Stimulated activated CD8-positive, alpha-beta memory T cell treated with anti-CD3 and anti-CD28 coated beads, Interleukin-7, amount 100 ng/mL, for 1 hour (primary cell): ENCODE measurements at regions not wholly inside any gene's neighbourhood (a gene's known extent, or its start where the extent isn't known, plus 50 kb on each side); places are given as distances from the start of the nearest gene placed in this dataset.
"Not testable (repeated sequence)": the region's sequence is repeated elsewhere in the genome, so short reads cannot be mapped to it uniquely, and the experiment has no call there.

Experiments
- DNase-seq, 2 donors: peaks; one replicate each; pipeline ENCODE4 v3.0.0-alpha.2; 2020; ENCODE audit warnings: low read depth in 2 of 2

DNA sequence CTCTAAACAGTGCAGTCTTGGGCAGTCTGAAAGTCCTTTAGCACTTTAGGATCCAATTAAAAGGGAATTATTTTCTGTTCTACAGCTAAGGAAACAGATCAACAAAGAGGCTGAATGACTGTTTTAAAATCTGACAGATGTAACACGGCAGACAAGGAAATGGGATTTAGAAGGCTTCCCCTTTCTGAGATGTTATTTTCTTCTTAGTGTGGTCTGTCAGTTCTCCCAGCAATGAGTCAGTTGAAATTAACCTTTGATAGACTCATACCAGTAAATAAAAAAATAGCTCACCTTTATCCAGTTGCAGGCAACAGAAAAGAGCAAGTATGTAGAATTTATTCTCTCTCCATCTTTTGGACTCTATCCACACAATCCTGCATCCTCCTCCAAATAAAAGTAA, 98.1 kb downstream of the NEDD1 start:
- DNase-seq: no peak

DNA sequence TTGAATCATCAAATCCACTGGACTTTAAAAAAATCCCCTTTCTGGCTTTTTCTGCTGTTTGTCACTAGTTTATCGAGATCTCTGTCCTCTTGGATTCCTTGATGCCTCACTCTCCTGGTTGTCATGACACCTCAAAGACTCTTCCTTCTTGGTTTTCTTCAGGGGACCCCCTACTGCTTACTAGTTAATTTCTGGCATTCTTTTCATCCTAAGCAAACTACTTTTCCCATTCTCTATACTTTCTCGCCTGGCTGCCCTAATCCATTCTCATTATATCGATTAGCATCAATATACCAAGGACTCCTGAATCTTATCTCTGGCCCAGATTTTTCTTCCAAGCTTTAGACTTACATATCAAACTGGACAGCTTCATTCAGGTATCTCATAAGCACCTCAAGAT, 98.6 kb downstream of the NEDD1 start:
- no peak for DNase-seq

DNA sequence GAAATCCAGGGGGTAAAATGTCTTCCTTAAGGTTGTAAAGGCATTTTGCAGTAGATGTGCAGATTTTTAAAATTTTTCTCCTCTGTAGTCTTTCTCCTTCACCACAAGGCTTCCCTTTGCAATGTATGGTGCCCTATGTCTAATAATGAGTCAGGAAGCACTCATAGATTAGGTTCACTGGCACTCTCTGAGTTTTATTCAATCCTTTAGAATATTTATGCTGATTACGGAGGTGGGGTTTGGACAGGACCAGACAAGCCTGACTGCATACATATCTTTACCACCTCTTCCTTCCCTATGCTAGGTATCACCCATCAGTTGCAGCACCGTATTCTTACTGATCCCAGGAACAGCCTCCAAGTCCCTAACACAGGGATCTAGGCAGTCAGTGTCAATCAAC, 99.5 kb downstream of the NEDD1 start:
- no peak for DNase-seq

DNA sequence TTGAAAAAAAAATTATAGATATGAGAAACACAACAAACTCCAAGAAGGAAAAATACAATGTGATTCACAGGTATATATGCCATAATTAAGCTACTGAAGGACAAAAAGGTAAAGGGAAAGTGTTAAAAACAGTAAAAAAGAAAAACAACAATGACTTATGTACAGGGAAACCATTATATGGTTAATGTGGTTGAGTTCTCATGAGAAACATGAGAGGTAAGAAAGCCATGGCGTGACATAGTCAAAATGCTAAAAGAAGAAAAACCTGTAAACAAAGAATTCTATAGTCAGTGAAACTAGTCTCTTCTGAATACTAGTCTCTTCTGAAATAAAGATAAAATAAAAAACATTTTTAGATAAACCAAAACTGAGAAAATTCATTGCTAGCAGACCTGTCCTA, 109.1 kb downstream of the NEDD1 start:
- no peak for DNase-seq

DNA sequence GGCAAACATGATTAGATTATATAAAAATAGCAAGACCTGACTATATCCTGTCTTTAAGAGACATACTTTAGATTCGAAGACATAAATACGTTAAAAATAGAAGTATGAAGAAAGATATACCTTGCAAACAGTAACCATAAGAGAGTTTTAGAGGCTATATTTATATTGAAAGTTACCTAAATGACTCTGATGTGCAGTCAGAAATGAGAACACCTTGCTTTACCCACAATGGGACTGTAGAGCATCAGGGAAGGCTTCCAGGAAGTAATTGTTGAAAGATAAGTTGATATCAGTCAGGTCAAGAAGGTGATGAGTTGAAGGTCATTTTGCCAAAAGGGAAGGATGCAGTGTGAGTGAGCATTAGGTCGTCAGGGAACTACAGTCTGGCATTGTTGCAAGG, 110.2 kb downstream of the NEDD1 start:
- DNase-seq: no peak

DNA sequence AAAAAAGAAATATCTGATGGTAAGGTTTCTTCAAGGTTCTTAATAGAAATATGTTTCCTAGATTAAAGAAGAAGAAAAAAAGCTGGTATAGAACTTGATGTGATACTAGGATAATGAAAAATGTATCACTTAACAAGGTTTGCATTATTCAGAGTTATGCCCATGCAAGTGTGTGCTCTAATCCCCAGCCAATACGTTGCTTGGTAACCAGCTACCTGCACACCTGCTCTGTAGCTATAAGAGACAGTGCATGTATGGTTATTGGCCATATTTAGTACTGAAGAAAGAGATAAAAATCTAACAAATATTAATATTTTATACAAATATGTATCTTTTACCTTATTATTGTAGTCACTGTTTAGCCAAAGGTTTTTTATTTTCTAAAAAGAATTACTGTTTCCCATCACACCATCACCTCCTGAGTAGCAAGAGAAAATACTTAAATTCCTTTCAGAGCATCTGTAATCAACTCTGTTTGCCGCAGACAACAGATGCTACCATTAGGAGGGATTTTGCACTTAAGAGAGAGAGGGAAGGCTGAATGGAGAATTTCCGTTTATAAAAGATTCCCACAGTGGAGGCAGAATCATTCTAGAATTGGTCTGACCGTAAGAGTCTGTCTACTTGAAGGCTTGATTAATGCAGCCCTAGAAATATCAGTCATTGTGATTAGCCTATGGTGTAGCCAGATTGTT, 115.6 kb downstream of the NEDD1 start:
- no peak for DNase-seq

DNA sequence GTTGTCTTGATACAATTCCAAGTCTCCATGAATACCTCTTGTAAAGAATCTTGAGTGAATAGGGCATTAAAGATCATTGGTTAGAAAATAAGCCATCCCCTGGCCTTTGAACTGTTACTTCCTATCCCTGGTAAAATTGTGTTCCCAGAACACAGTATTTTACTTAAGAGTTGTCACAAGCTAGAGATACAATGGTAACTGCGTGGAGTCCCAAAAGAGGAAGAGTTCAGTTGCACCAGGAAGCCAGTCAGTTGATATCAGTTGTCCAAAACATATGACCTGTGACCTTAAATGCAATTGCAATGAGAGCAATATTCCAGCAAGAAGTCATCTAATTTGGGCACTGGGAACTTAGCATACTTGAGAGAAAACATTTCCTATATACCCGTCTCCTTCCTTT, 117.3 kb downstream of the NEDD1 start:
- DNase-seq: no peak

DNA sequence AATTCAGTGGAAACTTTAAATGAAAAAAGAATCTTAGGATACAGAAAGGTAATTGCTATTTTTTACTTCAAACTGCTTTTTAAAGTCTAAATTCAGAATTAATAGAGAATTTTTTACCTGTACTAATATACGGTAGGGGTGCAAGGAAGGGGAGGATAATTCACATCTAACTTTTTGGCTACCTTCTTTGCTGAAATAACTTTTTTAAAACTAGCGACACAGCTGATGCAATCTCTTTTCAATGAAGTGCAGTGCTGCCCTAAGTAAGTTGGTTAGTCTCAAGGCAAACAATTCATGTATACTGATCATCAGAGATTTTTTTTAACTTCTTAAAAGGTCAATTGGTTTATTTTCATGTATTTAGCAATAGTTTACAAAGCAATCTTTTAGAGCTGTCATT, 119.8 kb downstream of the NEDD1 start:
- DNase-seq: no peak

DNA sequence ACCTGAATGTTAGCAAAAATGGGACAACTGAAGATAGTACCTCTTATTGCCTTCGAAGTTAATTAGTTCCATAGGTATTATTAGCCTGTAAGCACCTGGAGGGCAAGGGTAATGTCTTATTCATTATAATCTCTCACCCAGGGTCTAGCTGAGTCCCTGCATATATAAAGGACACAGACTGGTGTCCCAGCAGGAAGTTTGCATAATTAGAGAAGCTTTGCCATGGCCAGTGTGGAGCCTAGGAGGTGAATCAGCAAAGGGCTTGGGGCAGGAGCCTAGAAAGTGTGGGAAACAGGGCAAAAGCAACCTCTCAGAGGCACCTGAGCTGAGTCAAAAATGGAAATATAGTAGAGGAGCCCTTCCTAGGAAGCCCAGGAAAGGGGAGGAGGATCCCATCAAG, 120.4 kb downstream of the NEDD1 start:
- no peak for DNase-seq

DNA sequence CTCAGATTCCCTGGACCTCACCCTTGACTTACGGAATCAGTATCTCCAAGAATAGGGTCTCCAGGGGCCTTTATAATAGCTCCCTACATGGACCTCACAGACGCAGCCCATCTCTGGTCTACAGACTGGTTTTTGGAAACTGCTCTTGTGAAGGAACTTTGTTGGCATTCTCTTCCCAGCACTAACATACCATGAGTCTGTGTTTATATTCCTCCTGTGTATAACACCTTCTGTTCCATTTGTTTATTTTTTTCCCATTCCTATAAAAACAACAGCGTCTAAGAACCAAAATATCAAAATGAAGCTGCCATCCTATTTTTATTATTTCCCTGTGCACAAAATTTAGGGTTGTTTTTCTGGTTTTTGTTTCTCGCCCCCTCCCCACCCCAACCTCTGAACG, 131.1 kb downstream of the NEDD1 start:
- DNase-seq: no peak

DNA sequence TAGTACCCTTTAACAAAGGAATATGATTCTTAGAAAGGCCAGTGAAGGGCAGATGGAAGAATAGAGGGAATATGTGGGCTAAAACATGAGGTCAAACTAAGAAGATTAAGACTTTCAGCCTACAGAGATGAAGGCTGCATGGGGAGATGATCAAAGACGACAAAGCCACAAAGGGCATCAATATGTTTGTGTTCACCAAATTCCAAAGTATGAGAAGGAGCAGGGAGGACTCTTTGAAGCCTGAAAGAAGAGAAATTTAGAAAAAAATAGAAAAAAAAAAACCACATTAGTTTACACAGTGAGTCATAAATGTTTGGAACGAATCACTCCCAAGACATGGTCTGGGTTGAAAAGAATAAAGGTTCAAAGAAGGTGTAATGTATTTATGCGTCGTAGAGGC, 131.8 kb downstream of the NEDD1 start:
- DNase-seq: no peak

DNA sequence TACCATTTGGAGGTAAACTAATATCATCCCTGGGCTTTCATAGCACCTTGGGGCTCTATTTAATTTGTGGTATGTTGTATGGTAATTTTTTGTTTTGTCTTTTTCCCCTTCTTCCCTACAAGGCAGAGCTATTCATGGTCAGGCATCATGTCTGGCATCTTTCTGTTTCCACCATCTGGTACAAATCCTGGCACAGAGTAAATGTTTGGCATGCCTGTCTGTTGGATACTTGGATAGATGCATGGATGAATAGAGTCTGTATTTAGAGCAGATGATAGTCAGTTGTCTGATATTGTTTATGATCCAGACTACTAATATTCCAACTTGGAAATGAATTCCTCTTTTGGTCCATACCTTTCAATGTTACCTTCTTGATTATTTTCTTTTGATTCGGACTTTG, 139.8 kb downstream of the NEDD1 start:
- no peak for DNase-seq

DNA sequence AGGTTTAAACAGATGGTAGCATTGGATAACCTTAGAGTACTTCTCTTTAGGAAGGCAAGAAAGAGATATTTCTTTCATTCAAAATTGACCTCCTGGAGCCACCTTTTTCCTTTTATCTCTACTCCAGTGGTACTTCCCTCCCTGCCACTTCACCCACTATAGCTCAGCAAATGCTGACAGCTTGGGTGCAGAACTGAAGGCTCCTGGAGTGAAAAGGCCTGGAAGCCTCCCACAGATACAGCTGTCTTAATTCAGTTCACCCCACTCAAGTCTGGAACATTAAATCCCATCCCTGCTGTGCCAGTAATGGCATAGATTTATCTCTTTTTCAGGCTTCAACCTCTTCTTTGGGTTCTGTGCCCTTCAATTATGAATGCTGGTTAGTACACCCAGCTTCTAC, 140.3 kb downstream of the NEDD1 start:
- DNase-seq: no peak

DNA sequence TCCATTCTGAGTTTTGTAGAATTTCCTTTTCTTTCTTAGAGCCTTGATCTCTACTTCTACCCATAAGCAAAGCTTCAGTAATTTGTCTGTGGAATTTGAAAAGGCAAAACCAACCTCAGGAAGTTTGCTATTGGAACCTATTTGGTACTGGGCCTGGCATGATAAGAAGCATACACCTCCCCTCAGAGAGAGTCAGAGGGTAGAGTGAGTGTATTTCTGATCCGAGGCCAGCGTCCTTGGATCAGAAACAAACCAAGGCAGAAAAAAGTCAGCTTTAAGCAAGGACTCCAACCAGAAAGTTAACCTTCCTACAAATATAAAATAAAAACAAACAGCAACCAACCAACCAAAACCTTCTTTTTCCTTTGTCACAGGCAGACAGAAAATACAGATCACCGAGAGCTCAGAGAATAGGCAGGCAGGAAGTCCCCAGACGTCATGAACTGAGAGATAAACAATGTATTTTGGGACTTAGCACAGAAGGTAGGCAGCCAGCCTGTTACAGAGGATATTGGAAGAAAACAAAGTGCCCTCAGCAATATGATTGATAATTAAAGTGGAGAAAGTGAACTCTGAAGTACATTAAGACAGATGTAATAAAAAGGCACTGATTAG, 141.5 kb downstream of the NEDD1 start:
- DNase-seq: no peak

DNA sequence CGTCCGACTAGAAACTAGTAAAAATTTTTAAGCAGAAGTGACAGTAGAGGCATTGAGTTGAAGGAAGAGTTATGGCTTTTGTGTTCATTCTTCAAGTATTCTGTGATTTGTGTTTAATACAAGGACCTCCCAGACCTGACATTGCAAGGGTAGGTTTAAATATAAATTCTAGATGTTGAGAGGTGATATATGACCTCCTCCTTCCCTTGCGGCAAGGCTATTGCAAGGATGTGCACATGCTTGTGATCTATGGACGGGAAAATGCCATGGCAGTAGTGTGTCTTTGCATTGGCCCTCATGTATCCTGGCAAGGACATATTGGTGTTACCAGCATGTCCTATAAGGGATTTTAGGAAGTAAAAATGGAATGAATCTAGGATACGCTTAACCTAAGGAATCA, 143.5 kb downstream of the NEDD1 start:
- no peak for DNase-seq

DNA sequence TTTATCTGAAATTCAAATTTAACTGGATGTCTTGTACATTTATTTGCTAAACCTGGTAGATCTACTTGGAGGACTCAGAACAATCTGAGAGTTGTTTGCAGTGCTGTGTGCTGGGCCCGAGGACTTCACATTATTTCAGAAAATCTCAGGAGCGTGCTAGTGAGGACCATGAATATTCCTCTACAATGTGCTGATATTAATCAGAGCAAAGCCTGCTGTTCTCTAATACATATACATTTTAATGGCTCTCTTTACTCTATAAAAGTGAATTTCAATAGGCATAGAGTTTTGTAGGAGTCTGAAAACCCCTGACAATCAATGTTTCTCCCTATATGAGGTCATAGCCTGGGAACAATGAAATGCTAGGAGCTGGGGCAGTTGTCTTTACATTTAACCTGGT, 144.3 kb downstream of the NEDD1 start:
- DNase-seq: no peak

DNA sequence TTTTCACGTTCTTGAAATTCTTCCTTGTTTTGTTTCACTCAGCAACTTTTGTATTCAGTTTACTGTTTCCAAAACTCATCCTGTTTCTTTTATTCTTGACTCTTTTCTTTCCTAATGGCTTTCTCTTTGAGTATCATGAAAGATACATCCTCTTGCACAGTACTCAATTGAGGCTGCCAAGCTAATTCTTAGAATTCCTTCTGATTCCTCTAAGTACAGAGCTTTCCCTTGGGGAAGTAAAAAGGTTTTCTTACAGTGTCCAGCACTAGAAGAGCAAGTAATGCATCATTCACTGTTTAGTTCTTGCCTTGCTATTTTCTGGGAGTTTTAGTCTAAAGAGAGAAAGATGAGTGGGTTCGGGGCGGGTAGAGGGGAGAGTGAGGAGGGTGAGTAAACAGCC, 154.1 kb downstream of the NEDD1 start:
- DNase-seq: no peak

DNA sequence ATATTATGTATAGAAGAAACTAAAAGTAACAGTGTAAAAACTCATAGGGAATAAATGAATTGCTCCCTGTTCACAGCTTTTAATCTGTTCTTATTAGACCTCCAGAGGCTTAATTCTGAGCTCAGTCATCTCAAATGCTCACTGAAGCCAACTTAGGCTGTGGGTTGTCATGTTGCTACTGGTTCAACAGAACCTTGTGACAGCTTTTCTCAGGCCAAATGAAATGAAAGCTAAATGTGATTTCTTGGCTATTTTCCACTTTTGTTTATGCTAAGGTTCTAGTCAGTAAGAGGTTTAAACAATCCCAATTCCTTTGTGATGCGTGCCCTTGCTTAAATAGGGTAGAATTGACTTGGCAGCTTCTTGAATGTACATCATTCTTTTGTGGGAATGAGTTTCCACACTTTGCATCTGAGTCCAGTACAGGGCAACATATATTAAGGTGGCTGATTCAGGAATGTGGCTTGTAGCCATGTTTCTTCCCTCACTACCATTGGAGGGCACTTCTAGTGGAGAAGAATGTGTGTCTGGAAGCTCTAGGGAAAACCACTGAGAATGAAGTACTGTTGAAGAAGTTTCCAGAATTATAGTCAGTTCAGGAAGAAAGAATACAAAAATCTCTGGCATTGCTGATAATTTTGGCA, 156.4 kb downstream of the NEDD1 start:
- DNase-seq: no peak

DNA sequence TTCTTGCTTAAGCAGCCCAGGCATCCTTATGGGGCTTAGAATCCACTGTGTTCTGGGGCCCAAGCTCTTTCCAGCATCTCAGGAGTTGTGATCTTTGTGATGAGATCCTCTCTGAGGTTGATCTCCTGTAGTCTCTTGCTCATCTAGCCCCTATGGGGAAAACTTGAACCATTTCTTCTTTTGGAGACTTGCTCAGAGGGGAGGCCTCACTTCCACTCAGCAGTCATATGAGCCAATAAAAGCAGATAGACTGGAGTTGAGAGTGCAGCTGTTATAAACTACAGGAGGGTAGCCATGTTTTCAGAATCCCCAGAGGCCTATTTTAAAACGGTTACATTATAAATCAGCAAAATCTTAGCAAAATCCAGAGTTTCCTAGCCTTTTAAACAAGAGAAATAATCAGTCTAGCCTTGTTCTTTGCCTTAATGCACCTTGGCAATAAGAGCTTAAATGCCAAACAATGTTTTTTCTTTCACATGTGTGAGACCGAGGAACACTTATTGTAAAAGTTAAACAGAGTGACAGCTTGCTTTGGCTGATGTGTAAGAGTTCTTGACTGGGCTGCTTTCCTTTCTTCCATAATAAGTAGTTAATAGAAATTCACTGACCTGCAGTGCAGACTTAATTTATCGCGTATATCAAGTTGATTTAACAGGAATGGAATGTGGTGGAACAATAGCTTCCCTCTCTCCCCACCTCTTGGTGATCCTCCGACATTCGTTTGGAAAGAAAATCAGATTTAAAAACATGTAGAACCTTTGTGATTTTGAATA, 168.3 kb downstream of the NEDD1 start:
- DNase-seq: no peak

DNA sequence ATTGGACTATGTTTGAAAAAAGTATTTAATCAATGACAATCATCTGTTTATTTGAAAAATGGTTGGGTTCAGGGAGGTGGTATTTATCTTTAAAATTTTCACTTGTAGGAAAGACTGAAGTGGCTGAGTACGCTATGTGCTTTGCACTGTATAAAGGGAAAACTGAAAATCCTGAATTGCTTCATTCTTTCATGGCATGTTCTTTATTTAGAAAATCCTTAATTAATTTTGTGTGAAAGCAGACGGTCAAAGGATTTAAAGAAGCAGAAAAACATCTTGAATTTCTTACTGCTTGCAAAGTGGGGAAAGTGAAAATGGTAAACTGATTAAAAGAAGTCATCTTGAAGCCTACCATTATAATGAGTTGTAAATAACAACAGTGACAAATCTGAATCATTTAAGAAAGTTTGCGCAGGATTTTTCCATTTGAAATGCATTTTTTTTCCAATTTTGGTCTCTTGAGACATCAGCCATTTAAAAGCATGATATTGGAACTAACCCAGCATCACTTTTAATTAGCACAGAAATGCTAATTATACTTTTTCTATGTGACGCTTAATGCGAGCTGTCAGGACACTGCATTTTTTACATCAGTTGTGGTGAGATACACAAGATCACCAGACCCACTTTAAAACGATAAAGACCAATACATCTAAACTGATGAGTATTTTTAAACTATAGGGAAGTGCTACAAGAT, 169.0 kb downstream of the NEDD1 start:
- no peak for DNase-seq

DNA sequence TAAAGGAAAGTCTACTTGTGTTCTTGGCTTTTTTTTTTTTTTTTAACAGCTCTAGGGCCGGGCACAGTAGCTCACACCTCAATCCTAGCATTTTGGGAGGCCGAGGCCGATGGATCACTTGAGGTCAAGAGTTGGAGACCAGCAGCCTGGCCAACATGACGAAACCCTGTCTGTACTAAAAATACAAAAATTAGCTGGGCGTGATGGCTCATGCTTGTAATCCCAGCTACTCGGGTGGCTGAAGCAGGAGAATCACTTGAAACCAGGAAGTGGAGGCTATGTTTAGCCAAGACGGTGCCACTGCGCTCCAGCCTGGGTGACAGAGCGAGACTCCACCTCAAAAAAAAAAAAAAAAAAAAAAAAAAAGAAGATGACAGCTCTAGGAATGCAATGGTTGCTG, 169.9 kb downstream of the NEDD1 start:
- not testable (repeated sequence) for DNase-seq

DNA sequence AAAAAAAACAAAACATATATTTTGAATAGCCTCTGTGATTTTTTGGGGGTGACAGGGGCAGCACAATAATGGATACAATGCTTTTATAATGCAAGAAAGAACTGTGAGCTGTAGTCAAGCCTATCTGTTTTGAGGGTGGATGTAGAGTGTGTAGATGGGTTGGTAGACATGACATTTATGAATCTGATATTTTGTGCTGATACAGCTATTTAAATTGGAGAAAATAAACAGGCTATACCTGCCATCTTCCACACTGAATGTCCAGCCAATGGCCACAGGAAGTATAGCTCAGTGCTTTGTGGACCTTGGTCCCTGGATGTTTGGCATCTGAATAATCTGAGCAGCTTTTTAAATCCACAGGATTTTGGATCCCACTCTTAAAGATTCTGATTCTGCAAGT, 175.0 kb downstream of the NEDD1 start:
- no peak for DNase-seq
